Bronchial epithelial cell (primary cell): ENCODE measurements at regions not wholly inside any gene's neighbourhood (a gene's known extent, or its start where the extent isn't known, plus 50 kb on each side); places are given as distances from the start of the nearest gene placed in this dataset.

Experiments
- DNase-seq: peaks from one replicate; pipeline ENCODE4 v3.0.0-alpha.2; 2010; ENCODE audit warnings: low read depth
- FAIRE-seq: peaks from 2 replicates; lab custom pipeline; 2011; peaks lifted over from hg19 to GRCh38; lab: Jason Lieb, UNC
- H3K27me3 ChIP-seq: 2 replicates; pipeline ENCODE4 v1.5.1; 2011; ENCODE audit warnings: low read length; ENCODE audit not compliant: control insufficient read depth, insufficient read depth
- H3K36me3 ChIP-seq: 2 replicates; pipeline ENCODE4 v1.5.1; 2011; ENCODE audit warnings: low read length; ENCODE audit not compliant: control insufficient read depth, insufficient read depth
- H3K4me3 ChIP-seq: 2 replicates; pipeline ENCODE4 v1.5.1; 2011; ENCODE audit warnings: mild to moderate bottlenecking, low read depth, low read length, control low read depth
- TF ChIP-seq, protein P1 (sequence below): IDR thresholded peaks from 2 replicates; pipeline ENCODE4 v1.5.1; 2011; ENCODE audit warnings: mild to moderate bottlenecking, moderate library complexity, low read length, control low read depth, inconsistent platforms; ENCODE audit not compliant: insufficient read depth, severe bottlenecking

DNA sequence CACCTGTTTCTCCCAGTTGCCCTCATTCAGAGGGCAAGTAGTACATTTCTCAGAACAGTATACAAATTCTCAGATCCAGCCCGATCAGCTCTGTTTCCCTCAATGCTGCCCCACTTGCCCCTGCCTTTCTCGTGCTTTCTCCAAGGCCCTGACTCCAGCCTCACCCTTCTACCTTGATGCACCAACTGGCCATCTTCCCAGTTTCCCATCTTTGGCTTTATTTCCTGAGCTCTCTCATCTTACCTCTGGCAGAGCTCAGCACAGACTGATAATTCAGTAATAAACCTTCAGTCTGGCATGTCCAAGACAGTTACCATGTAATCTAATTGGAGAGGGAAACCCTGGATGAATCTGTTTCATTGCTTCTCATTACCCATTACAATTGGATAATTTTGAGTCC lies 184.5 kb upstream of the ISX start:
- no peaks in the 10 kb centered on the region for H3K27me3 ChIP-seq
- TF ChIP-seq, protein P1, sequence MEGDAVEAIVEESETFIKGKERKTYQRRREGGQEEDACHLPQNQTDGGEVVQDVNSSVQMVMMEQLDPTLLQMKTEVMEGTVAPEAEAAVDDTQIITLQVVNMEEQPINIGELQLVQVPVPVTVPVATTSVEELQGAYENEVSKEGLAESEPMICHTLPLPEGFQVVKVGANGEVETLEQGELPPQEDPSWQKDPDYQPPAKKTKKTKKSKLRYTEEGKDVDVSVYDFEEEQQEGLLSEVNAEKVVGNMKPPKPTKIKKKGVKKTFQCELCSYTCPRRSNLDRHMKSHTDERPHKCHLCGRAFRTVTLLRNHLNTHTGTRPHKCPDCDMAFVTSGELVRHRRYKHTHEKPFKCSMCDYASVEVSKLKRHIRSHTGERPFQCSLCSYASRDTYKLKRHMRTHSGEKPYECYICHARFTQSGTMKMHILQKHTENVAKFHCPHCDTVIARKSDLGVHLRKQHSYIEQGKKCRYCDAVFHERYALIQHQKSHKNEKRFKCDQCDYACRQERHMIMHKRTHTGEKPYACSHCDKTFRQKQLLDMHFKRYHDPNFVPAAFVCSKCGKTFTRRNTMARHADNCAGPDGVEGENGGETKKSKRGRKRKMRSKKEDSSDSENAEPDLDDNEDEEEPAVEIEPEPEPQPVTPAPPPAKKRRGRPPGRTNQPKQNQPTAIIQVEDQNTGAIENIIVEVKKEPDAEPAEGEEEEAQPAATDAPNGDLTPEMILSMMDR: no peak
- no peaks in the 10 kb centered on the region for H3K36me3 ChIP-seq
- no peak for DNase-seq
- no peak for FAIRE-seq
- H3K4me3 ChIP-seq: no peak overlapping the region

DNA sequence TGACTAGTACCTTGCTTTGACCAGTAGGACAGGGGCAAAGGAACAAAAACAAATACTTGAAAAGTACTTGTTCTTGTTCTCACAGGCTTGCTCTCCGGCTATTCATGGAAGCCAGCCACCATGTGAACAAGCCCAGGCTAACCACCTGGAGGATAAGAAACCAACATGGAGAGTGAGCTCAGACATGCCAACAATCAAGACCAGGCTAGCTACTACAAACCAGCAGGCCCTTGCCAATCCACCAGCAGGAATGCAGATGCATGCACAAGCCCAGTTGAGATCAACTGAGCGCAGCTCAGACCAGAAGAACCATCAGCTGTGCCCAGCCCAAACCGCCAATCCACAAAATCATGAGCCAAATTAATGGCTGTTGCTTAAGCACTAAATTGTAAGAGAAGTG lies 180.1 kb upstream of the ISX start:
- H3K36me3 ChIP-seq: no peaks in the 10 kb centered on the region
- FAIRE-seq: peak; percentile 86
- no peak overlapping the region for H3K4me3 ChIP-seq
- TF ChIP-seq, protein P1: no peak
- DNase-seq: peak; percentile 1
- H3K27me3 ChIP-seq: no peaks in the 10 kb centered on the region

DNA sequence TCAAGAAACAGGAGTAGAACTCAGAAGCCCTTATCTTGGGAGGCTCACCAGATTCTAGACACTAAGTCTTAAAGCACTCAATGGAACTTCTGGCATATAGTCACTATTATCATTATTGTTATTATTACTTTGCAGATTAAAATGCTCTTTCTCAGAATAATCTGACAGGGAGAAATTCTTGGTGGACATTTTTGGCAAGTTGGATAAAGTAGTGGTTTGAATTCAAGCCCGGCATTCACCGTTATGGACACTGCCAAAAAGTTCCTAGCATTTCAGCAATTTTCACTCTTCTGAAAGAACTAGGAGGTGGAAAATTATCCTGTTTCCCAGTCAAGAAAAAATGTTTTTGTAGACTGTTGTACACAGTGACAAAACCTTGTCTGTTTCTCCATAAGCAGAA lies 179.6 kb upstream of the ISX start:
- FAIRE-seq: no peak
- Histone ChIP-seq H3K27me3 (no peaks in the 10 kb centered on the region), H3K4me3 (no peak overlapping the region), H3K36me3 (no peaks in the 10 kb centered on the region)
- DNase-seq: no peak
- TF ChIP-seq, protein P1: no peak

DNA sequence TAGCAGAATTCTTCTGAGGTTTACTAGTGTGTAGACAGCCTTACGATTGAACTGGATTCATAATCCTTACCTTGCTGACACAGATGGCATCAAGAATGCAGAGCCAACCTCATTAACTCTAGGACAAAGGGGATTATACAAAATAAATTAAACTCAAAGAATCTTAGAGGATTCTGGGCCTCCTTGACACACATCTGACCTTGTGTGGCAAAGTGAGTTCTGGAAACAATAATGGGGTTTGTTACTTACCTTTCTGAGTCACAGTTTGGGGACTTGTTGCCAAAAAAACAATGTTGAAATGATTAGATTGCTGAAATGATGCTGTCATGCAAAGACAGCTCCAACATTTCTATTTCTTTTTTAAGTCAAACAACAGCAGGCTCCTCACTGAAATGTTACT lies 179.1 kb upstream of the ISX start:
- no peak for FAIRE-seq
- Histone ChIP-seq H3K4me3 (no peak overlapping the region), H3K27me3 (no peaks in the 10 kb centered on the region), H3K36me3 (no peaks in the 10 kb centered on the region)
- no peak for DNase-seq
- TF ChIP-seq, protein P1: no peak

DNA sequence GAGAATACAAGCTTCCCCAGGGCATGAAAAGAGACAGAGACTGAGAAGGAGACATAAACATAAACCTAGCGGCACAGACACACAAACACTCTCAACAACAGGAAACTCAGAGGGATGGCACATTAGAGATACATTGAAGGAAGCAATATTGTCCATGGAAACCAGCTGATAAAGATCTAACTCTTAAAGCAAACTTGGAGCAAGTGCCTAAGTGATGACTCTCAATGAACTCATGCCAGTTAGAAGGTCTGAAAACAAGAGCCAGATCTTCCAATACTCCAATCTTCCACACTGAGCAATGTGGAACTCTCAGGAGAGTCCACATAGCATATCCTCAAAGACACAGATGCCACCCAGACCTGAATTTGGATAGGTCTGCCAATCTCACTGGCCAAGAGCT lies 168.8 kb upstream of the ISX start:
- no peak for FAIRE-seq
- Histone ChIP-seq H3K36me3 (no peaks in the 10 kb centered on the region), H3K27me3 (no peaks in the 10 kb centered on the region), H3K4me3 (no peak overlapping the region)
- TF ChIP-seq, protein P1: no peak
- no peak for DNase-seq

DNA sequence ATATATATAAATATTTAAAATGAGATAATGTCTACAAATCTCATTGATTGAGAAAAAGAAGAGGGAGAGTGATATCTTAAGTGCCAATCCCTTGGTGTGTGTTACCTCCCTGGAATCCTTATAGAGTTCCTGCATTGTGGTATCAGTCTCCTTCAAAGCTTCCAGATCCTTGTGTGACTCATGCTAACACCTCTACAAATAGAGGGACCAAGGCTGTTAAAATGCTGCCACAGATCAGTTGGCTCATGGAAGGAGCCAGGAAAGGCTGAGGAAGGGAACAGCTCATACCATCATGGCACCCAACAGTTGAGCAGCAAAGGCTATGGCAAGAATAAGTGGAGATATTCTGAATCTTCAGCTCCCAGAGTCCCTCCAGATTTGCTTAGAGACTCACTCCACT lies 163.6 kb upstream of the ISX start:
- DNase-seq (no peak), FAIRE-seq (no peak)
- TF ChIP-seq, protein P1: no peak
- Histone ChIP-seq H3K36me3 (no peaks in the 10 kb centered on the region), H3K4me3 (no peak overlapping the region), H3K27me3 (no peaks in the 10 kb centered on the region)
